GM21423 (cell line): ENCODE measurements at regions not wholly inside any gene's neighbourhood (a gene's known extent, or its start where the extent isn't known, plus 50 kb on each side); places are given as distances from the start of the nearest gene placed in this dataset.

ENCODE experiments used
- ATAC-seq: cut with Tn5 transposase; IDR thresholded peaks from one replicate; pipeline ENCODE4 v1.9.1; 2021; ENCODE audit warnings: mild to moderate bottlenecking, moderate library complexity; ENCODE audit not compliant: unreplicated experiment

GRCh38 chr4:14853176-14853943, 148.9 kb upstream of the CPEB2 start:
- no peak for ATAC-seq

- ATAC-seq = no peak
These were observed 146.6 kb upstream of the CPEB2 start for GRCh38 chr4:14855719-14856061.

- ATAC-seq = peak; percentile 95
These were observed 146.0 kb upstream of the CPEB2 start for GRCh38 chr4:14856062-14856933.

GRCh38 chr4:14856934-14857235, 145.4 kb upstream of the CPEB2 start:
- ATAC-seq = no peak

- ATAC-seq = no peak
These were observed 144.8 kb upstream of the CPEB2 start for GRCh38 chr4:14857475-14857874.

GRCh38 chr4:14857981-14858380, 144.3 kb upstream of the CPEB2 start:
- no peak for ATAC-seq

- ATAC-seq = no peak
These were observed 139.4 kb upstream of the CPEB2 start for GRCh38 chr4:14862891-14863290.

- ATAC-seq = no peak
These were observed 138.6 kb upstream of the CPEB2 start for GRCh38 chr4:14863418-14864364.

- no peak for ATAC-seq
These were observed 137.8 kb upstream of the CPEB2 start for GRCh38 chr4:14864365-14865030.

GRCh38 chr4:14865031-14865366, 137.3 kb upstream of the CPEB2 start:
- no peak for ATAC-seq

GRCh38 chr4:14865804-14866203, 136.5 kb upstream of the CPEB2 start:
- no peak for ATAC-seq

- ATAC-seq = no peak
These were observed 134.4 kb upstream of the CPEB2 start for GRCh38 chr4:14867847-14868246.

- ATAC-seq = no peak
These were observed 133.6 kb upstream of the CPEB2 start for GRCh38 chr4:14868426-14869395.

- ATAC-seq = no peak
These were observed 130.4 kb upstream of the CPEB2 start for GRCh38 chr4:14871676-14872430.

GRCh38 chr4:14874990-14875389, 127.3 kb upstream of the CPEB2 start:
- ATAC-seq = peak; percentile 58

GRCh38 chr4:14877246-14878225, 124.7 kb upstream of the CPEB2 start:
- peak; percentile 51 for ATAC-seq

GRCh38 chr4:14878681-14879080, 123.6 kb upstream of the CPEB2 start:
- no peak for ATAC-seq

GRCh38 chr4:14879683-14880082, 122.6 kb upstream of the CPEB2 start:
- no peak for ATAC-seq
